H7 (cell line): ENCODE measurements at regions not wholly inside any gene's neighbourhood (a gene's known extent, or its start where the extent isn't known, plus 50 kb on each side); places are given as distances from the start of the nearest gene placed in this dataset.

ENCODE experiments used
- DNase-seq: peaks from one replicate; pipeline ENCODE4 v3.0.0; 2012
- H3K27me3 ChIP-seq: 2 replicates; pipeline ENCODE4 v1.6.0; 2011; ENCODE audit warnings: mild to moderate bottlenecking, low read length; ENCODE audit not compliant: control insufficient read depth, insufficient read depth
- H3K36me3 ChIP-seq: replicated peaks from 2 replicates; pipeline ENCODE4 v1.5.1; 2011; ENCODE audit warnings: low read length; ENCODE audit not compliant: control insufficient read depth, insufficient read depth
- H3K4me3 ChIP-seq: 2 replicates; pipeline ENCODE4 v1.5.1; 2011; ENCODE audit warnings: low read depth, mild to moderate bottlenecking, control low read depth, low read length, moderate library complexity; ENCODE audit not compliant: insufficient read depth

DNA sequence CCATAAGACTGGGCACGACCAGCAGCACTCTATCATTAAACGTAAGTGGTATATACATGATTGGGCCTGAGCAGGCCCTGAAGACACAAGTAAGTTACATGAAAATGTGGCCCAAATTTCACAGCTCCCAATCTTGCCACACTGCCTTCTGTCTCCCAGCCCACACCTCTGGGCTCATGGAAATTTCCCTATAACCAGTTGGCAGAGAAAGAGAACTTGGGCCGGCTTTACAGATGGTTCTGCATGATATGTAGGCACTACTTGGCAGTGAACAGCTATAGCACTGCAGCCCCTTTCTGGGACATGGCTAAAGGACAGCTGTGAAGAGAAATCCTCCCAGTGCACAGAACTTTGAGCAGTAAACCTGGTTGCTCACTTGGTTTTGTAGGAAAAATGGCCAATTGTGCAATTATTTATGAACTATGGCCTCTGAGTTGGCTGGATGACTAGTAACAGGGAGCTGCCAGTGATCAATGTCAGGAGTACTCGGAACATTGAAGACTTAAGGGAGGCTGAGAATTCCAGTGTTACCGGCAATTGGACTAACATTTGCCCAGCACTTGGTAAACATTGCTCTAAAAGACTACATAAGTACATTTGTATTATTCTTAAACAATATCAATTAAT lies 1006.6 kb upstream of the LRRN3 start:
- Histone ChIP-seq H3K4me3 (no peak overlapping the region), H3K36me3 (no peaks in the 10 kb centered on the region), H3K27me3 (no peaks in the 10 kb centered on the region)
- no peak for DNase-seq

- Histone ChIP-seq H3K4me3 (no peak overlapping the region), H3K36me3 (no peaks in the 10 kb centered on the region), H3K27me3 (no peaks in the 10 kb centered on the region)
- DNase-seq: peak; percentile 14
These were observed 1000.7 kb upstream of the LRRN3 start for GRCh38 chr7:110090110-110090820.

DNA sequence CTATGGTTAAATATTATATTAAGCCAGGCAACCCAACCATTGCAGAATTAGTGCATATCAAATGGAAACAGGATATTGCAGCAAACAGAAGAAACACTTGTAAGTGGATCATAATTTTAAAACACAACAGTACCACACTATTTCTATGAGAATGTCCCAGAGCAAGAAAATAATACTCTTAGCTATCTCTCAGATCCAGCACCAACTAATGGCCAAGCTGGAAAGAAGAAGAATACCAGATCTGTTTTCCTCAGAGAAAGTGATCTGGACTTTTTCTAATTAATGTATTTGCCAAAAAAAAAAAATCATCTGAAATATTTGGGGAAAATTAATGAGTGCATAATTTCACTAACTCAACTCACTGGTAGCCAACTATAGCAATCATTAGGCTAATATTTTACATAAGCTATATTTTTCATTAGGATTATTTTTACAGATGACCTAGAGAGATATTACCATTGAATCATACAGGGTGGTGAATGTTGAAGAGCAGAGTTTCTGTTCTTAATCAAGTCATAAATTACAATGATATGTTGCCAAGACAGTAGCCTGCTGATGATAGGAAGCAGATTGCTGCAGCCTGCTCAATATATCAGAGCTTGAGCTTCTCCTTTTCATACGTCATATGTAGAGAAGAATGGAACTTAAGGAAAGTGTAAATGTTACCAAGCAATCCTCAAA lies 995.4 kb upstream of the LRRN3 start:
- DNase-seq: no peak
- Histone ChIP-seq H3K27me3 (no peaks in the 10 kb centered on the region), H3K36me3 (no peaks in the 10 kb centered on the region), H3K4me3 (no peak overlapping the region)

DNA sequence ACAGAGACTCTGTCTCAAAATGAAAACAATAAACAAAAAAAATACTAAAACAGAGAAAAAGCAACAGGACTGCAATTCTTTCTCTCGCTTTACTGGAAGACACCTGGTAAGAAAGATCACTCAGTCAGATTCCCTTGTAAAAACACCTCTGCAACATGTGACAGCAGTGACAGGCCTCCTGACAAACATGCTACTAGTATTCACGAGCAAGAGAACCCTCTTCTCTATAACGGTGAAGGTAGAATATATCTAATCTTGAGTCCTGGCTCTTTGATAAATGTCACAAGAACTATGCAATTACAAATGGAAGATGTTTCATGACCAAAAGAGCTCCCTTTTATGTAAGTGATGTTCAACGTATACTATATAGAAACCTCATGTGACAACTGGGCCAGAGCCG lies 986.7 kb upstream of the LRRN3 start:
- H3K4me3 ChIP-seq: no peak overlapping the region
- H3K27me3 ChIP-seq: no peaks in the 10 kb centered on the region
- no peak for DNase-seq
- H3K36me3 ChIP-seq: no peaks in the 10 kb centered on the region

GRCh38 chr7:110105307-110105706 lies 985.6 kb upstream of the LRRN3 start:
- DNase-seq: no peak
- Histone ChIP-seq H3K4me3 (no peak overlapping the region), H3K27me3 (no peaks in the 10 kb centered on the region), H3K36me3 (no peaks in the 10 kb centered on the region)

DNA sequence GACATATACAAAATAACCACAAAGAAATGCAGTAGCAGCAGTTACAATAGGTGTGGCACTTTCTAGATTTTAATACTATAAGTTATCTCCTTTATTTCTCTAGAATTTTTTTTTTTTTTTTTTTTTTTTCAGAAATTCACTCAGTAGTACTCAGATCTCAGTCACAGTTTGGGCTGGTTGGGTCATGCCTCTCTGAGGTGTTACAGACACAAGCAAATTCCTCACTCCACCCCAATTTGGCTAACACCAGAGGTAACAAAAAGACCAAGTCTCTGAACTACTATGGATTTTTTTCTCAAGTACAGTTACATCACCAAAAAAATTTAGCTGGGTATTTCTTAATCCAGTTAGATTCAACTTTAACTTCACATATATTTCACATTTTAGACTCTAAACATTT lies 985.1 kb upstream of the LRRN3 start:
- Histone ChIP-seq H3K36me3 (no peaks in the 10 kb centered on the region), H3K4me3 (no peak overlapping the region), H3K27me3 (no peaks in the 10 kb centered on the region)
- DNase-seq: no peak

- Histone ChIP-seq H3K4me3 (no peak overlapping the region), H3K36me3 (no peaks in the 10 kb centered on the region), H3K27me3 (no peaks in the 10 kb centered on the region)
- no peak for DNase-seq
These were observed 970.9 kb upstream of the LRRN3 start for GRCh38 chr7:110119883-110120581.

DNA sequence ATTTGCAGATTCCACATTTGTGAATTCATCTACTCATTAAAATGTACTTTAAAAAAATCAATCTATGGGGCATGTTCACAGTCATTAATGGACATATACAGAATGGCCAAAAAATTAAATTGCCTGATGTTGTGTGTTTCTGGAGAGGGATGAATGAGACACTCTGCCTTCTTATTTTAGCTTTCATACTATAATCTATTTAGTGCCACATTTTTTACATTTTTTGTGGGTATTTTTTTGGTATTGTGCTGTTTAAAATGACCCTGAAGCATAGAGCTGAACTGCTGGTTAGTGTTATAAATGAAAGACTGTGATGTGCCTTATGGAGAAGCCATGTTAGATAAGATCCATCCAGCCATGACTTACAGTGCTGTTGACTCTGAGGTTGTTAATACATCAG lies 961.8 kb upstream of the LRRN3 start:
- no peak for DNase-seq
- H3K4me3 ChIP-seq: no peak overlapping the region
- H3K36me3 ChIP-seq: no peaks in the 10 kb centered on the region
- no peaks in the 10 kb centered on the region for H3K27me3 ChIP-seq

DNA sequence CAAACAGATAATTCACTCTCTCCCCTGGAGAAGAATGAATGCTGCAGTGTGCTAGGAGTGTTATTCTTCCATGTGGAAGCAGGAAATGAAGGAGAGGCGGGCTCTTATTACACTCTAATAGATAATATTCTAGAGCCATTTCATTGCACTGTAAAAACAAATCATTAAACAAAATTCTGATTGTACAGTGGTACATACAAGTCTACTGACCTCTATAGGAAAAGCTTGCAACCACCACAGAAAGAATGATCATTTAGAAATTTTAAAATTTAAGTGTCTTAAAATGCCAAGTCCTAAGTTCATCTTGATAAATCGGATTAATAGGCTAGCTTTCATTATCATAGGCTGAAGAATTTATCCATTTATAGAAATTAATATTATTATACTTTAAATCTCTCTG lies 960.3 kb upstream of the LRRN3 start:
- DNase-seq: no peak
- H3K4me3 ChIP-seq: no peak overlapping the region
- no peaks in the 10 kb centered on the region for H3K36me3 ChIP-seq
- no peaks in the 10 kb centered on the region for H3K27me3 ChIP-seq

DNA sequence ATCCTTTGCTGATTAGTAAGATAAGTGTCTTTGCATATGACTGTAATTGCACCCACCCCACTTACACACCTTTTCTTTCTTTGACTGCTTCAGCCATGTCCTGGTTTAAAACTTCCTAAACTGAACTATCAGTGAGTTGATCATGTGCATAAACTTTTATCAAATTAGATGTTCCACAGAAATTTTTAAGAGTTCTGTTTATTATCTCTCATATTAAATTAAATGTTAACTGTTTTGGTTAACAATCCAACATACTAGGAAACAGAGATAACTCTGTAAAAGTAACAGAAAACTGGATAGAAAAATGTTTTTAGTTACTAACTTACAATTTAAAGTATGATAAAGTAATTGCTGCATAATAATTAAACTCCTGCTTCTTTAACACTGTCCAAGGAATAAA lies 959.6 kb upstream of the LRRN3 start:
- Histone ChIP-seq H3K36me3 (no peaks in the 10 kb centered on the region), H3K27me3 (no peaks in the 10 kb centered on the region), H3K4me3 (no peak overlapping the region)
- DNase-seq: no peak

- no peaks in the 10 kb centered on the region for H3K36me3 ChIP-seq
- no peaks in the 10 kb centered on the region for H3K27me3 ChIP-seq
- no peak for DNase-seq
- H3K4me3 ChIP-seq: no peak overlapping the region
These were observed 951.9 kb upstream of the LRRN3 start for GRCh38 chr7:110139056-110139455.

DNA sequence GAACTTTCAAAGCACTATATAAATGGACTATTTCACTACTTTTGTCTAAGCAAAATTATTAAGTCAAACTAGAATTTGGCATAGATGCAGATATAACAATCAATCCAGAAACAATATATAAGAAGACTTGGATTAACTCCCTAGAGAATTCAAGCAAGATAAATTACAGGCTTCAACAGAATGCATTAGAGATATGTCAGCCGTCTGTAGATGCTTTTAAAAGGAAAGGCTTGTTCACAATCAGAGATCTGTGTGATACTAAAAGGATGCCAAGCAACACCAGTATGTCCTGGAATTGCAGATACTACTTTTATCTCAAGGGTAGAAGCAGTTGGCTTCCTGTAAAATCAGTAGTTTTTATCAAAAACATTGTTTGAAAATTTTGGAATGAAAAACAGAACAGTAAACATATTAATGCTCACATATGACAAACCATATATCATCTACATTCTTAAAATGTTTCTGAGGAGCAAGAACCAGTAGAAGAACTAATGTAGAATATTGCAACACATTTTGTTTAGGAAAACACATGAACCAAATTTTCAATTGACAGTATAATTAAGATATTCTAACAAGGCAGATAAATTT lies 947.9 kb upstream of the LRRN3 start:
- DNase-seq: no peak

DNA sequence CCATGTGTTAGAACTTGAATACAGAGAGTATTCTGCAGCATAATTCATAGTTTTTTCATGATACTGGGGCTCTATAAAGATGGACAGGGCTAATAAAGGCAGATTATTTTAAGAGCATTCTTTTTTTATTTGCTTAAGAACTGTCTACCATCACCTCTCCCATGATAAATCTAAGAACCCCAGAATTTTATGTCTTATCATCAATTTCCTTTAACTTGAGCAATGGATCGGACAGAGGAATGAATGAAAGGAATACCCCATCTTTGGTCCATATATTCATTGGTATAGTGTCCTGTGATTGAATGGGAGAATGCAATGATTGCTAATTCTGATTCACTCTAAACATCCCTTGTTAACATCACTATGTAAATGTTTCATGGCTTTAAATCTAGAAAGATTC lies 946.3 kb upstream of the LRRN3 start:
- no peaks in the 10 kb centered on the region for H3K27me3 ChIP-seq
- H3K36me3 ChIP-seq: no peaks in the 10 kb centered on the region
- H3K4me3 ChIP-seq: no peak overlapping the region
- DNase-seq: no peak

More for the DNA sequence above, 947.9 kb upstream of the LRRN3 start:
- Histone ChIP-seq H3K36me3 (no peaks in the 10 kb centered on the region), H3K4me3 (no peak overlapping the region), H3K27me3 (no peaks in the 10 kb centered on the region)

GRCh38 chr7:110148054-110148453 lies 942.9 kb upstream of the LRRN3 start:
- Histone ChIP-seq H3K27me3 (no peaks in the 10 kb centered on the region), H3K36me3 (no peaks in the 10 kb centered on the region), H3K4me3 (no peak overlapping the region)
- no peak for DNase-seq
